Activated effector memory CD4-positive, alpha-beta T cell treated with Interleukin-2 at 50 U/mL for 16 hours (primary cell): ENCODE measurements at regions not wholly inside any gene's neighbourhood (a gene's known extent, or its start where the extent isn't known, plus 50 kb on each side); places are given as distances from the start of the nearest gene placed in this dataset.

ENCODE experiments used
- DNase-seq: peaks from one replicate; pipeline ENCODE4 v3.0.0-alpha.2; 2020

- DNase-seq, result no peak
Measured at GRCh38 chr5:7955476-7955875, 86.5 kb downstream of the MTRR start.

GRCh38 chr5:7957329-7957728 is 88.4 kb downstream of the MTRR start:
- no peak for DNase-seq

- DNase-seq, result no peak
Measured at GRCh38 chr5:7960142-7960541, 91.2 kb downstream of the MTRR start.

GRCh38 chr5:7961540-7961939 is 92.6 kb downstream of the MTRR start:
- no peak for DNase-seq

GRCh38 chr5:7970816-7971215 is 101.9 kb downstream of the MTRR start:
- no peak for DNase-seq

GRCh38 chr5:7976411-7977190 is 107.7 kb downstream of the MTRR start:
- no peak for DNase-seq

- DNase-seq, result no peak
Measured at GRCh38 chr5:7978114-7978513, 109.2 kb downstream of the MTRR start.

- DNase-seq, result no peak
Measured at GRCh38 chr5:7978991-7979390, 110.0 kb downstream of the MTRR start.

- DNase-seq, result no peak
Measured at GRCh38 chr5:7980881-7981280, 111.9 kb downstream of the MTRR start.

GRCh38 chr5:7983433-7983832 is 114.5 kb downstream of the MTRR start:
- DNase-seq, result no peak

- no peak for DNase-seq
Measured at GRCh38 chr5:7991125-7991821, 122.3 kb downstream of the MTRR start.

GRCh38 chr5:7995688-7996294 is 126.8 kb downstream of the MTRR start:
- DNase-seq, result no peak

GRCh38 chr5:8005416-8005815 is 136.5 kb downstream of the MTRR start:
- DNase-seq, result no peak

GRCh38 chr5:8012131-8012977 is 143.4 kb downstream of the MTRR start:
- no peak for DNase-seq

GRCh38 chr5:8013948-8014710 is 145.2 kb downstream of the MTRR start:
- DNase-seq, result no peak

GRCh38 chr5:8019719-8020218 is 150.8 kb downstream of the MTRR start:
- DNase-seq, result no peak

- no peak for DNase-seq
Measured at GRCh38 chr5:8020861-8021514, 152.0 kb downstream of the MTRR start.

- DNase-seq, result no peak
Measured at GRCh38 chr5:8028243-8028642, 159.3 kb downstream of the MTRR start.

GRCh38 chr5:8033261-8033660 is 164.3 kb downstream of the MTRR start:
- no peak for DNase-seq

- DNase-seq, result no peak
Measured at GRCh38 chr5:8034852-8035251, 165.9 kb downstream of the MTRR start.

- DNase-seq, result no peak
Measured at GRCh38 chr5:8048920-8049319, 180.0 kb downstream of the MTRR start.
